HG02642 (cell line): ENCODE measurements at regions not wholly inside any gene's neighbourhood (a gene's known extent, or its start where the extent isn't known, plus 50 kb on each side); places are given as distances from the start of the nearest gene placed in this dataset.

Experiments used
- ATAC-seq: cut with Tn5 transposase; IDR thresholded peaks from one replicate; pipeline ENCODE4 v1.9.1; 2021; ENCODE audit warnings: mild to moderate bottlenecking; ENCODE audit not compliant: unreplicated experiment, poor library complexity

- ATAC-seq = no peak
Measured at GRCh38 chr9:86410281-86410680, 56.1 kb upstream of the TUT7 start.

DNA sequence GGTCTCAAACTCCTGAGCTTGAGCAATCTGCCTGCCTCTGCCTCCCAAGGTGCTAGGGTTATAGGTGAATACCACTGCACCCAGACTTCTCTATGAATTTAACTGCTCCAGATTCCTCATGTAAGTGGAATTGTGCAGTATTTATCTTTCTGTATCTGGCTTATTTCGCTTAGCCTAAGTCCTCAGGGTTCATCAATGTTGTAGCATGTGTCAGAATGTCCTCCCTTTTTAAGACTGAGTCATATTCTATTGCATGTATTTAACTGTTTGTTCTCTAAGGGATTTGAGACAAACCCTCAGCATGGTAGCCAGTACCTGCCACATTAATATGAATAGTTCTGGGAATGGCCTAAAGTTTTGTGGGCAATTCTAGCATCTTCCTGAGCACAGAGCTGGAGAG is 53.9 kb upstream of the TUT7 start:
- no peak for ATAC-seq

DNA sequence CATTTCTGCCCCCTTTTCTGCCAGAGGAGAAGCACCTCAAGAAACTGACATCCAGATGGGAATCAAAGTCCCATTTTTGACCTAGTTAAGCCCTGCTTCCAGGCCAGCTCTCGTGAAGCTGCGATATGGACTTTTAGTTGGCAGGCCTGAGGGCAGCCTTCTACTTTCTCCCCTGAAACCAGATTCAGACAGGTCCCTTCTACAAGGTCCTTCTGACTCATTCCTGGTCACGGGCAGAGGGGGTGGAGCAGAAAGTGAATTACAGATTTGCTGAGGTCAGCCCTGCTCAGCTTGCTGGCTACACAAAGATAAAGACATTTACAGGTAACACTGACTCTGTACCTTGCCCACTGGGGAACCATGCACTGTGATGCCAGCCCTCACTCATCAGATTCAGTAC is 52.8 kb upstream of the TUT7 start:
- ATAC-seq = no peak

DNA sequence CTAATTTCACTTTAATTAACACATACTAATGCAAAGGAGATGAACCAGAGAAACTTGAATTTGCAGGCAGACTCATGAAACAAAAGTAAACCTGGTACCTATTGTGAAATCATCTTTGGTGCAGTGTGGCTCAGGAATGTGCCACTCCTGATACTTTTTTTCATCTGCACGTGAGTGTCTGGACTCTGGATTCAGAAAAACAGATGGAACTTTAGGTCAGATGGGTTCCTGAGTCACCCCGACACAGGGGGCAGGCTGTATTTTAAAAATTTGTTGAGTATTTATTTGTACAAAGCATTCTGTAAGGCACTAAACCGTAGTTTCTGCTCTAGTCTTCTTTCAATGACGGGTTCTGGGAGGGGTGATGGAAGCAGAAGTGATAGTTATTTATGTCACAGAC is 52.2 kb upstream of the TUT7 start:
- ATAC-seq = no peak

DNA sequence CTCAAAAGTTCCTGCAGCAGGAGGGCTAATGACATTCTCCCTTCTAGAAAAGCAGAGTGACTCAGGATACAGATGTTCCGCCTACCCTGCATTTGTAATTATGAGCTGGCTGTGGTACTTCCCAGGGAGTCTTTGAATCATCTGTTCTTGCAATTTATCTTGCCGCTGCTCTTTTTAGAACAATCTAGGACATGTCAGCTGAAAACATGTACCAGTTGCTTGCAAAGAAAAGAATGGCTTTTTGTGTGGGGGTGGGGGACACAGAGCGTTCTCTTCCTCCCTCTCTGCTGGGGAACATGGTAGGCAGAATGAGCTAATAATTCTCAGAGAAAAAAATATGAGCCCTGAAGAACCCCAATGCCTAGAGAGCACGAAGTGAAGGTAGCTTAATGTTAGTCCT is 51.7 kb upstream of the TUT7 start:
- ATAC-seq = no peak

- ATAC-seq = no peak
Measured at GRCh38 chr9:86405086-86405491, 50.9 kb upstream of the TUT7 start.
